ENCODE measurements at regions not wholly inside any gene's neighbourhood (a gene's known extent, or its start where the extent isn't known, plus 50 kb on each side); places are given as distances from the start of the nearest gene placed in this dataset.

GRCh38 chr4:110292994-110293744 is 94.8 kb upstream of the ELOVL6 start:
- intact Hi-C loops (cut with micrococcal nuclease; ENCODE audit: unreplicated experiment) = no loop called here
- POLR2A ChIA-PET (ENCODE audit: low non-redundant PET) = no interaction called here
- H3K9me3 ChIP-seq (ENCODE audit: low read depth, low read length, poor library complexity, severe bottlenecking) = no peaks in the 10 kb centered on the region
- no peaks in the 10 kb centered on the region for H3K36me3 ChIP-seq (ENCODE audit: insufficient read depth, low read length, poor library complexity, severe bottlenecking)
- no peak for DNase-seq (ENCODE audit: low spot score)
- no peak overlapping the region for H3K4me3 ChIP-seq (ENCODE audit: low read depth, low read length, poor library complexity, severe bottlenecking)
- H3K4me1 ChIP-seq (ENCODE audit: insufficient read depth, low read length, poor library complexity, severe bottlenecking) = no peaks in the 10 kb centered on the region
- no peaks in the 10 kb centered on the region for H3K27me3 ChIP-seq (replicated peaks; ENCODE audit: insufficient read depth, low read depth, low read length, poor library complexity)
- H3K27ac ChIP-seq (ENCODE audit: low read depth, low read length, poor library complexity, severe bottlenecking) = no peak overlapping the region
- TF ChIP-seq, protein P1, sequence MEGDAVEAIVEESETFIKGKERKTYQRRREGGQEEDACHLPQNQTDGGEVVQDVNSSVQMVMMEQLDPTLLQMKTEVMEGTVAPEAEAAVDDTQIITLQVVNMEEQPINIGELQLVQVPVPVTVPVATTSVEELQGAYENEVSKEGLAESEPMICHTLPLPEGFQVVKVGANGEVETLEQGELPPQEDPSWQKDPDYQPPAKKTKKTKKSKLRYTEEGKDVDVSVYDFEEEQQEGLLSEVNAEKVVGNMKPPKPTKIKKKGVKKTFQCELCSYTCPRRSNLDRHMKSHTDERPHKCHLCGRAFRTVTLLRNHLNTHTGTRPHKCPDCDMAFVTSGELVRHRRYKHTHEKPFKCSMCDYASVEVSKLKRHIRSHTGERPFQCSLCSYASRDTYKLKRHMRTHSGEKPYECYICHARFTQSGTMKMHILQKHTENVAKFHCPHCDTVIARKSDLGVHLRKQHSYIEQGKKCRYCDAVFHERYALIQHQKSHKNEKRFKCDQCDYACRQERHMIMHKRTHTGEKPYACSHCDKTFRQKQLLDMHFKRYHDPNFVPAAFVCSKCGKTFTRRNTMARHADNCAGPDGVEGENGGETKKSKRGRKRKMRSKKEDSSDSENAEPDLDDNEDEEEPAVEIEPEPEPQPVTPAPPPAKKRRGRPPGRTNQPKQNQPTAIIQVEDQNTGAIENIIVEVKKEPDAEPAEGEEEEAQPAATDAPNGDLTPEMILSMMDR (conservative IDR thresholded peaks at IDR 0.05; ENCODE audit: low read depth, low read length) = no peak
- no peak for TF ChIP-seq EZH2 (IDR thresholded peaks at IDR 0.05; ENCODE audit: borderline replicate concordance, low read depth, low read length, poor library complexity, severe bottlenecking)
- BruUV-seq (replicated peaks) = no TSS peak
- CTCF ChIA-PET = no interaction called here

- no peaks in the 10 kb centered on the region for H3K27me3 ChIP-seq (replicated peaks; ENCODE audit: insufficient read depth, low read depth, low read length, poor library complexity)
- H3K4me1 ChIP-seq (ENCODE audit: insufficient read depth, low read length, poor library complexity, severe bottlenecking) = no peaks in the 10 kb centered on the region
- no peaks in the 10 kb centered on the region for H3K9me3 ChIP-seq (ENCODE audit: low read depth, low read length, poor library complexity, severe bottlenecking)
- H3K36me3 ChIP-seq (ENCODE audit: insufficient read depth, low read length, poor library complexity, severe bottlenecking) = no peaks in the 10 kb centered on the region
- TF ChIP-seq EZH2 (IDR thresholded peaks at IDR 0.05; ENCODE audit: borderline replicate concordance, low read depth, low read length, poor library complexity, severe bottlenecking) = no peak
- TF ChIP-seq, protein P1 (conservative IDR thresholded peaks at IDR 0.05; ENCODE audit: low read depth, low read length) = no peak
- no peak overlapping the region for H3K4me3 ChIP-seq (ENCODE audit: low read depth, low read length, poor library complexity, severe bottlenecking)
- intact Hi-C loops (cut with micrococcal nuclease; ENCODE audit: unreplicated experiment) = no loop called here
- H3K27ac ChIP-seq (ENCODE audit: low read depth, low read length, poor library complexity, severe bottlenecking) = no peak overlapping the region
- ChIA-PET CTCF (no interaction called here), POLR2A (ENCODE audit: low non-redundant PET) (no interaction called here)
- no peak for DNase-seq (ENCODE audit: low spot score)
- no TSS peak for BruUV-seq (replicated peaks)
Observed at GRCh38 chr4:110290511-110290910, 92.1 kb upstream of the ELOVL6 start.

GRCh38 chr4:110289601-110290100 is 91.2 kb upstream of the ELOVL6 start:
- POLR2A ChIA-PET (ENCODE audit: low non-redundant PET) = no interaction called here

More at GRCh38 chr4:110289601-110290100, 91.2 kb upstream of the ELOVL6 start:
- BruUV-seq (replicated peaks) = no TSS peak
- DNase-seq (ENCODE audit: low spot score) = no peak
- H3K4me3 ChIP-seq (ENCODE audit: low read depth, low read length, poor library complexity, severe bottlenecking) = no peak overlapping the region
- no peaks in the 10 kb centered on the region for H3K9me3 ChIP-seq (ENCODE audit: low read depth, low read length, poor library complexity, severe bottlenecking)
- no peaks in the 10 kb centered on the region for H3K36me3 ChIP-seq (ENCODE audit: insufficient read depth, low read length, poor library complexity, severe bottlenecking)
- CTCF ChIA-PET = no interaction called here
- intact Hi-C loops (cut with micrococcal nuclease; ENCODE audit: unreplicated experiment) = no loop called here
- H3K27me3 ChIP-seq (replicated peaks; ENCODE audit: insufficient read depth, low read depth, low read length, poor library complexity) = no peaks in the 10 kb centered on the region
- H3K27ac ChIP-seq (ENCODE audit: low read depth, low read length, poor library complexity, severe bottlenecking) = no peak overlapping the region
- H3K4me1 ChIP-seq (ENCODE audit: insufficient read depth, low read length, poor library complexity, severe bottlenecking) = no peaks in the 10 kb centered on the region
- TF ChIP-seq, protein P1 (conservative IDR thresholded peaks at IDR 0.05; ENCODE audit: low read depth, low read length) = no peak
- TF ChIP-seq EZH2 (IDR thresholded peaks at IDR 0.05; ENCODE audit: borderline replicate concordance, low read depth, low read length, poor library complexity, severe bottlenecking) = no peak

Measured in A673 (cell line).